ENCODE measurements at regions not wholly inside any gene's neighbourhood (a gene's known extent, or its start where the extent isn't known, plus 50 kb on each side); places are given as distances from the start of the nearest gene placed in this dataset.

- DNase-seq (ENCODE audit: low spot score in 2 of 2): no peak
- WGBS, 2 donors: 82 to 87% methylated on average over 9 of the region's 9 CpGs
- no peak overlapping the region for H3K4me3 ChIP-seq (ENCODE audit: low read depth, poor library complexity, severe bottlenecking)
- TF ChIP-seq CTCF (IDR thresholded peaks at IDR 0.05) (no peak), POLR2A (IDR thresholded peaks at IDR 0.05) (no peak)
- intact Hi-C loops (cut with DNase I; ENCODE audit: low total_unique reads): no loop called here
Measured at GRCh38 chr10:91115618-91116390, 104.7 kb upstream of the PCGF5 start.

- 75 to 79% methylated on average over 2 of the region's 2 CpGs for WGBS, 2 donors
- no peak for TF ChIP-seq POLR2A (IDR thresholded peaks at IDR 0.05)
- TF ChIP-seq CTCF (IDR thresholded peaks at IDR 0.05): no peak
- intact Hi-C loops (cut with DNase I; ENCODE audit: low total_unique reads): no loop called here
- H3K4me3 ChIP-seq (ENCODE audit: low read depth, poor library complexity, severe bottlenecking): no peak overlapping the region
- DNase-seq (ENCODE audit: low spot score in 2 of 2): no peak
Measured at GRCh38 chr10:91117505-91117904, 103.0 kb upstream of the PCGF5 start.

GRCh38 chr10:91120348-91120747 lies 100.1 kb upstream of the PCGF5 start:
- 73 to 87% methylated on average over 2 of the region's 2 CpGs for WGBS, 2 donors

GRCh38 chr10:91123261-91123660 lies 97.2 kb upstream of the PCGF5 start:
- no peak for DNase-seq (ENCODE audit: low spot score in 2 of 2)
- 37 to 40% methylated on average over 5 of the region's 5 CpGs for WGBS, 2 donors
- no peak overlapping the region for H3K4me3 ChIP-seq (ENCODE audit: low read depth, poor library complexity, severe bottlenecking)
- intact Hi-C loops (cut with DNase I; ENCODE audit: low total_unique reads): no loop called here
- no peak for TF ChIP-seq CTCF (IDR thresholded peaks at IDR 0.05)
- no peak for TF ChIP-seq POLR2A (IDR thresholded peaks at IDR 0.05)

More at GRCh38 chr10:91120348-91120747, 100.1 kb upstream of the PCGF5 start:
- no peak overlapping the region for H3K4me3 ChIP-seq (ENCODE audit: low read depth, poor library complexity, severe bottlenecking)
- intact Hi-C loops (cut with DNase I; ENCODE audit: low total_unique reads): no loop called here
- TF ChIP-seq CTCF (IDR thresholded peaks at IDR 0.05) (no peak), POLR2A (IDR thresholded peaks at IDR 0.05) (no peak)
- no peak for DNase-seq (ENCODE audit: low spot score in 2 of 2)

GRCh38 chr10:91124016-91124415 lies 96.4 kb upstream of the PCGF5 start:
- H3K4me3 ChIP-seq (ENCODE audit: low read depth, poor library complexity, severe bottlenecking): no peak overlapping the region
- intact Hi-C loops (cut with DNase I; ENCODE audit: low total_unique reads): no loop called here
- TF ChIP-seq CTCF (IDR thresholded peaks at IDR 0.05) (no peak), POLR2A (IDR thresholded peaks at IDR 0.05) (no peak)
- WGBS, 2 donors: 55 to 74% methylated on average over 2 of the region's 2 CpGs
- no peak for DNase-seq (ENCODE audit: low spot score in 2 of 2)

- TF ChIP-seq CTCF (IDR thresholded peaks at IDR 0.05) (no peak), POLR2A (IDR thresholded peaks at IDR 0.05) (no peak)
- DNase-seq (ENCODE audit: low spot score in 2 of 2): no peak
- WGBS, 2 donors: 92% methylated on average over 2 of the region's 2 CpGs
- no peak overlapping the region for H3K4me3 ChIP-seq (ENCODE audit: low read depth, poor library complexity, severe bottlenecking)
- intact Hi-C loops (cut with DNase I; ENCODE audit: low total_unique reads): no loop called here
Measured at GRCh38 chr10:91126471-91126870, 94.0 kb upstream of the PCGF5 start.
